Calu3 (cell line): ENCODE measurements at regions not wholly inside any gene's neighbourhood (a gene's known extent, or its start where the extent isn't known, plus 50 kb on each side); places are given as distances from the start of the nearest gene placed in this dataset.
A peak's percentile ranks its signal among the peaks of the same experiment; 100 is the strongest.

ENCODE experiments used
- BruUV-seq: library from RNA; stranded (reverse); fragments of 400-500 nt; replicated peaks from 2 replicates; lab custom pipeline; 2021; lab: Mats Ljungman, UMichigan
- CTCF ChIA-PET: fragments of 300-600 bp; sonication (Branson Sonifier 250); formaldehyde crosslinking; loops from one replicate; lab custom pipeline; 2022; ENCODE audit warnings: antibody characterized with exemption; lab: Charles Lee
- DNase-seq: peaks from one replicate; pipeline ENCODE4 v3.0.0; 2022
- H3K27ac Mint-ChIP-seq: one replicate; pipeline ENCODE4 v1.8.0; 2022; ENCODE audit warnings: mixed read lengths; ENCODE audit not compliant: unreplicated experiment
- H3K27me3 Mint-ChIP-seq: one replicate; pipeline ENCODE4 v1.8.0; 2022; ENCODE audit warnings: mixed read lengths; ENCODE audit not compliant: unreplicated experiment
- H3K36me3 Mint-ChIP-seq: one replicate; pipeline ENCODE4 v1.8.0; 2022; ENCODE audit warnings: mild to moderate bottlenecking, moderate library complexity, mixed read lengths; ENCODE audit not compliant: insufficient read depth, unreplicated experiment
- H3K4me1 Mint-ChIP-seq: one replicate; pipeline ENCODE4 v1.8.0; 2022; ENCODE audit warnings: mild to moderate bottlenecking, low read depth, mixed read lengths; ENCODE audit not compliant: unreplicated experiment
- H3K4me3 Mint-ChIP-seq: one replicate; pipeline ENCODE4 v1.8.0; 2022; ENCODE audit warnings: mild to moderate bottlenecking, low read depth, moderate library complexity, mixed read lengths; ENCODE audit not compliant: unreplicated experiment
- H3K9me3 Mint-ChIP-seq: one replicate; pipeline ENCODE4 v1.8.0; 2022; ENCODE audit warnings: low read depth, mixed read lengths; ENCODE audit not compliant: unreplicated experiment
- intact Hi-C: fragments of 100-400 bp; cut with micrococcal nuclease; formaldehyde crosslinking; loops from one replicate; pipeline ENCODE4 v1.10.0; 2022; ENCODE audit not compliant: unreplicated experiment
- TF ChIP-seq, protein P1 (sequence below): fragments of 200-600 bp; IDR thresholded peaks from one replicate; pipeline ENCODE4 v1.8.0; 2022; ENCODE audit warnings: antibody characterized with exemption; ENCODE audit not compliant: unreplicated experiment

DNA sequence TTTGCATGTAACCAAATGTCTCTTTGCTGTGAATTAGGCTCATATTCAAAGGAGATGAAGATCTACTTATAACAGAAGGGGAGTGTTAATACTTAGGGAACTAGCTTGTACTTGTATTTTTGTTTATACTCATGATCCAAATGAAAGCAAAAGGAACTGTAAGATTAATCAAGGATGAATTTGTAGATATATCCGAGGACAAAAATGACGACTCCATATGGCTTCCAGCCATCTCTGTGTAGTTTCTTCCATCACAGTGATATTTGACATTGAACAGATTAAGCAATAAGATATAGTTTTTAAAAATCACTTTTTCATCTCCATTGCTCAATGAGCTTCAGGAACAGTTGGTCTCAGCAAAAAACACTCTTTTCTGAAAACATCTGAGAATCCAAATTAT lies 257.4 kb upstream of the CAMK1G start:
- H3K4me1 Mint-ChIP-seq = peaks cover 7% of the 10 kb centered on the region
- no peaks in the 10 kb centered on the region for H3K9me3 Mint-ChIP-seq
- peaks cover 10% of the 10 kb centered on the region for H3K27me3 Mint-ChIP-seq
- H3K36me3 Mint-ChIP-seq = no peaks in the 10 kb centered on the region
- no peak for DNase-seq
- no peak overlapping the region for H3K4me3 Mint-ChIP-seq
- no peak overlapping the region for H3K27ac Mint-ChIP-seq
- CTCF ChIA-PET = no interaction called here
- intact Hi-C loops = no loop called here
- no TSS peak for BruUV-seq
- TF ChIP-seq, protein P1, sequence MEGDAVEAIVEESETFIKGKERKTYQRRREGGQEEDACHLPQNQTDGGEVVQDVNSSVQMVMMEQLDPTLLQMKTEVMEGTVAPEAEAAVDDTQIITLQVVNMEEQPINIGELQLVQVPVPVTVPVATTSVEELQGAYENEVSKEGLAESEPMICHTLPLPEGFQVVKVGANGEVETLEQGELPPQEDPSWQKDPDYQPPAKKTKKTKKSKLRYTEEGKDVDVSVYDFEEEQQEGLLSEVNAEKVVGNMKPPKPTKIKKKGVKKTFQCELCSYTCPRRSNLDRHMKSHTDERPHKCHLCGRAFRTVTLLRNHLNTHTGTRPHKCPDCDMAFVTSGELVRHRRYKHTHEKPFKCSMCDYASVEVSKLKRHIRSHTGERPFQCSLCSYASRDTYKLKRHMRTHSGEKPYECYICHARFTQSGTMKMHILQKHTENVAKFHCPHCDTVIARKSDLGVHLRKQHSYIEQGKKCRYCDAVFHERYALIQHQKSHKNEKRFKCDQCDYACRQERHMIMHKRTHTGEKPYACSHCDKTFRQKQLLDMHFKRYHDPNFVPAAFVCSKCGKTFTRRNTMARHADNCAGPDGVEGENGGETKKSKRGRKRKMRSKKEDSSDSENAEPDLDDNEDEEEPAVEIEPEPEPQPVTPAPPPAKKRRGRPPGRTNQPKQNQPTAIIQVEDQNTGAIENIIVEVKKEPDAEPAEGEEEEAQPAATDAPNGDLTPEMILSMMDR = no peak

DNA sequence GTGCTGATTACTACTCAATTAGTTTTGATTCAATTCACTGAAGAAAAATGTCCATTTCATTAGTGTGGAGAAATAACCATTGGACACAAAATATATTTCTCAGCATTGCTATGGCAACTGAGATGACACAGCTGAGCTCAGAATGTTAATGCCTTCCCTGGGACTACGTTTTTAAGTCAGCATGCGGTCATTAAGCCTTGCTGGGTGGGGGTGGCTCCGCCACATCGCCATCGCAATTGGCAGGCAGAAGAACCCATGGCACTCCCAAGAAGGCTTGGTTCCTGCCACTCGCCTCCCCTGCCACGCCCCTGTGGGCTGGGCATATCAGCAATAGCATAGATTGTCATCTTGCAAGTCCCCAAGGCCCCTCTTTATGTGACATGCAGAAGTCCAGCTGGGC lies 256.7 kb upstream of the CAMK1G start:
- no peak for DNase-seq
- no TSS peak for BruUV-seq
- CTCF ChIA-PET = interaction anchor here (1.2 kb wide), 1 partner anchor 13 kb away, joined by 3 read pairs; no protein-coding TSS in a partner anchor
- Mint-ChIP-seq H3K9me3 (no peaks in the 10 kb centered on the region), H3K27me3 (peaks cover 10% of the 10 kb centered on the region), H3K4me1 (peaks cover 7% of the 10 kb centered on the region), H3K4me3 (no peak overlapping the region), H3K27ac (no peak overlapping the region), H3K36me3 (no peaks in the 10 kb centered on the region)
- intact Hi-C loops = no loop called here
- TF ChIP-seq, protein P1 = no peak

DNA sequence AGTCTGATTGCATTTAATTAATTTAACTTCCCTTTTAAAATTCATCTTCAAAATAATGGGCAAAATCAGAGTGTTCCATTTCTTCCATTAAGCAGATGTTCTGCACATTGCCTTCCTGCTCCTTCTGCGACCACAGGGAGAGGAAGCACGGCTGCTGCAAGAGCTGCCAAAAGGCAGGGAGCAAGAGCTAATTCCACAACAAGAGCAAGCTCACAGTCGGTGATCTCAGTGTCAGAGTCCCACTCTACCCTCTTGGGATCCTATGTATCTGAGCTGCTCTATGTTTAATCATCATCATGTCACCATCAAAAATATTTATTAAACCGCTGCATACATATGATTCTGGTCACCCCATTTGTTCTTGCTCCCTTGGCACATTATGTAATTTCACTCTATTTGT lies 255.3 kb upstream of the CAMK1G start:
- TF ChIP-seq, protein P1 = no peak
- Mint-ChIP-seq H3K27me3 (peaks cover 10% of the 10 kb centered on the region), H3K4me3 (no peak overlapping the region), H3K36me3 (no peaks in the 10 kb centered on the region), H3K9me3 (no peaks in the 10 kb centered on the region), H3K27ac (no peak overlapping the region), H3K4me1 (peaks cover 7% of the 10 kb centered on the region)
- DNase-seq = no peak
- intact Hi-C loops = no loop called here
- CTCF ChIA-PET = no interaction called here
- no TSS peak for BruUV-seq

DNA sequence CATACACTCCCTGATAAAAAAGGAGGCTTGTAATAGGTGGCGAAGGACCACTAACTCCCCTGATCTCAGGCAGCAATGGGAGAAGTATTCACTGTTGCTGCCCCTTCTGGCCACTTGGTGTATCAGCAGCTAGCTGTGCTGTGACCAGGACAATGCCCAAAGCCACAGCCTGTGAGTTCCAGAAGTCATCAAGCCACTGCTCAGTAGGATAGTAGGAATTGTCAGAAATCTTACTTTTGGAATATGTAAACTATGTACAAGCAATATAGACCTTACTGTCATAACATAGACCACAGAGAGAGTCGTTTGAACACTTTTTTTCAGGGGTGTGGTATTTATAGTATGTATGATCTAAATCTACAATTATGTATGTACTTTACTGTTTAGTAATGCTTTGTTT lies 248.3 kb upstream of the CAMK1G start:
- intact Hi-C loops = no loop called here
- DNase-seq = peak; percentile 49
- Mint-ChIP-seq H3K4me1 (no peaks in the 10 kb centered on the region), H3K9me3 (no peaks in the 10 kb centered on the region), H3K4me3 (no peak overlapping the region), H3K27ac (no peak overlapping the region), H3K27me3 (peaks cover 32% of the 10 kb centered on the region), H3K36me3 (no peaks in the 10 kb centered on the region)
- TF ChIP-seq, protein P1 = peak; percentile 86
- CTCF ChIA-PET = interaction anchor here (1.2 to 1.3 kb wide), 2 partner anchors 40 to 87 kb away, joined by 4 read pairs; no protein-coding TSS in a partner anchor
- no TSS peak for BruUV-seq
